HepG2 (cell line): ENCODE measurements at regions not wholly inside any gene's neighbourhood (a gene's known extent, or its start where the extent isn't known, plus 50 kb on each side); places are given as distances from the start of the nearest gene placed in this dataset.

Source experiments
- ATAC-seq: fragments of 200-7000 bp; cut with Tn5 transposase; 3 replicates; pipeline ENCODE4 v1.9.1; 2020; ENCODE audit warnings: mild to moderate bottlenecking, moderate library complexity
- BruUV-seq: library from RNA; stranded (reverse); fragments of 400-500 nt; replicated peaks from 2 replicates; lab custom pipeline; 2021; lab: Mats Ljungman, UMichigan
- CTCF ChIA-PET: fragments of 300-600 bp; formaldehyde crosslinking; extraction: SDS; loops from one replicate; lab custom pipeline; 2021; ENCODE audit warnings: low total read pairs, inconsistent platforms, low intra/inter-chr PET ratio; lab: Yijun Ruan, JAX
- POLR2A ChIA-PET: fragments of 350-600 bp; sonication (Branson Sonifier 250); formaldehyde crosslinking; loops from one replicate; lab custom pipeline; 2020; ENCODE audit warnings: antibody characterized with exemption, inconsistent platforms; lab: Yijun Ruan, JAX
- DNase-seq: peaks from one replicate; pipeline ENCODE4 v3.0.0-alpha.2; 2015; ENCODE audit warnings: low spot score
- FAIRE-seq: peaks from 3 replicates; lab custom pipeline; 2011; peaks lifted over from hg19 to GRCh38; lab: Jason Lieb, UNC
- H2AFZ ChIP-seq: one replicate; pipeline ENCODE4 v1.6.1; 2011; ENCODE audit warnings: low read length, inconsistent platforms
- H3K27ac ChIP-seq: fragments of 300-600 bp; 3 replicates; pipeline ENCODE4 v1.8.0; 2011; ENCODE audit warnings: mixed run types, mild to moderate bottlenecking, mixed read lengths, low read length, inconsistent platforms; ENCODE audit not compliant: insufficient read depth; ENCODE audit errors: extremely low read length
- H3K27me3 ChIP-seq, 2 experiments: fragments of 200-600 bp in 1 of 2; 2 replicates in 1 of 2; 3 replicates in 1 of 2; pipeline versions ENCODE4 v1.6.0 to v1.8.0; 2011; ENCODE audit warnings: low read length in 2 of 2, mild to moderate bottlenecking in 2 of 2, moderate library complexity in 2 of 2, inconsistent platforms in 1 of 2; ENCODE audit not compliant: insufficient read depth in 2 of 2, control insufficient read depth in 1 of 2
- H3K36me3 ChIP-seq, 2 experiments: fragments of 200-600 bp in 1 of 2; replicated peaks in 1 of 2; 2 replicates in 1 of 2; 3 replicates in 1 of 2; pipeline versions ENCODE4 v1.5.1 to v1.8.0; 2011; ENCODE audit warnings: low read length in 2 of 2, inconsistent platforms in 1 of 2; ENCODE audit not compliant: insufficient read depth in 2 of 2, control insufficient read depth in 1 of 2
- H3K4me1 ChIP-seq: 2 replicates; pipeline ENCODE4 v1.5.1; 2012; ENCODE audit warnings: low read length, inconsistent platforms; ENCODE audit not compliant: insufficient read depth
- H3K4me2 ChIP-seq: 2 replicates; pipeline ENCODE4 v1.6.0; 2011; ENCODE audit warnings: low read depth, low read length, inconsistent platforms
- H3K4me3 ChIP-seq, 3 experiments: fragments of 200-600 bp in 1 of 3; sonication (generic), shearing (Covaris generic) in 1 of 3; replicated peaks in 1 of 3; 2 replicates each; pipeline ENCODE4 v1.5.1; 2011 to 2016; ENCODE audit warnings: low read length in 3 of 3, inconsistent platforms in 2 of 3, low read depth in 2 of 3, mild to moderate bottlenecking in 2 of 3, control low read depth in 1 of 3, mixed read lengths in 1 of 3; ENCODE audit not compliant: insufficient read depth in 1 of 3
- H3K79me2 ChIP-seq: one replicate; pipeline ENCODE4 v1.6.1; 2011; ENCODE audit warnings: low read length, inconsistent platforms; ENCODE audit not compliant: insufficient read depth
- H3K9ac ChIP-seq: 2 replicates; pipeline ENCODE4 v1.6.0; 2011; ENCODE audit warnings: mild to moderate bottlenecking, low read depth, low read length, inconsistent platforms; ENCODE audit not compliant: insufficient read depth
- H3K9me3 ChIP-seq: 2 replicates; pipeline ENCODE4 v1.5.1; 2012; ENCODE audit warnings: mild to moderate bottlenecking, low read length
- H4K20me1 ChIP-seq: 2 replicates; pipeline ENCODE4 v1.6.0; 2011; ENCODE audit warnings: inconsistent platforms, mild to moderate bottlenecking, low read length, moderate library complexity; ENCODE audit not compliant: insufficient read depth
- WGBS: methylation state at CpG from one replicate; pipeline ENCODE4 v1.1.6; 2017; ENCODE audit warnings: low lambda C conversion rate; 5-methylcytosine and 5-hydroxymethylcytosine counted together
- in situ Hi-C: cut with HindIII; loops from 2 replicates; pipeline ENCODE4 v1.10.0; 2017; ENCODE audit warnings: low pct_unique_long_range_greater_than_20kb; ENCODE audit not compliant: extremely low pct_ligation_motif_present
- intact Hi-C: fragments of 100-400 bp; cut with micrococcal nuclease; formaldehyde crosslinking; loops from one replicate; pipeline ENCODE4 v1.10.0; 2022; ENCODE audit not compliant: unreplicated experiment
- TF ChIP-seq, protein P1 (sequence below), 2 experiments: fragments of 450-650 bp in 1 of 2; sonication (generic) in 1 of 2; formaldehyde crosslinking in 1 of 2; IDR thresholded peaks; 2 replicates each; pipeline versions ENCODE4 v1.6.1 to v1.8.0; 2016 to 2022; ENCODE audit warnings: antibody characterized with exemption in 1 of 2, mild to moderate bottlenecking in 1 of 2, missing genetic modification reagents in 1 of 2
- TF ChIP-seq, protein P2 (sequence below): conservative IDR thresholded peaks from 2 replicates; pipeline ENCODE4 v1.6.1; 2018; ENCODE audit warnings: missing genetic modification reagents
- TF ChIP-seq, protein P3 (sequence below): sonication (generic); formaldehyde crosslinking; IDR thresholded peaks from 2 replicates; pipeline ENCODE4 v1.5.0; 2020; ENCODE audit warnings: missing genetic modification reagents

DNA sequence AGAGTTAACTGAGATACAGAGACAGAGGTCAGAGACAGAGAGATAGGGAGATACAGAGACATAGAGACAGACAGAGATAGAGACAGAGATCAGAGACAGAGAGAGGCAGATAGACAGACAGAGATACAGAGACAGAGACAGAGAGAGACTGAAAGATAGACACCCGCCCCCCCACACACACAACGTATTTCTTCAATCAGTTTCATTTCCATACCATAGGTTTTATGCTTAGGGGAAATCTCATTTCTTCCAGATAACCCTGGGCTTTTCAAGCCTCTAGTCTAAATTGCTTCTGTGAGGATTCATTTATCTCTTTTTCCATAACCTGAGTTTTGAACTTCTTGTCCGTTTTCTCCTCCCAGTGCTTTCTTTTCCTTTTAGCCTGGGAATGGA, 94.6 kb downstream of the CD8B2 start:
- no TSS peak for BruUV-seq
- 42% methylated on average over 3 of the region's 3 CpGs for WGBS
- POLR2A ChIA-PET, result interaction anchor here (0.7 kb wide), 1 partner anchor 38 kb away, joined by 3 read pairs; no protein-coding TSS in a partner anchor
- Histone ChIP-seq H4K20me1 (no peaks in the 10 kb centered on the region), H3K9me3 (no peaks in the 10 kb centered on the region), H3K4me1 (peaks cover 17% of the 10 kb centered on the region), H2AFZ (no peak overlapping the region), H3K36me3 (no peaks in the 10 kb centered on the region), H3K4me3 (peak overlapping the region in 1 of 3 experiments; percentile 47; a peak in 1 of 6 replicates), H3K4me2 (peak overlapping the region; percentile 78), H3K9ac (no peak overlapping the region), H3K27ac (no peak overlapping the region), H3K79me2 (no peaks in the 10 kb centered on the region), H3K27me3 (peaks cover 0 to 33% of the 10 kb centered on the region in 2 experiments; a peak in 2 of 5 replicates)
- in situ Hi-C loops, result no loop called here
- DNase-seq, result no peak
- TF ChIP-seq, protein P1, sequence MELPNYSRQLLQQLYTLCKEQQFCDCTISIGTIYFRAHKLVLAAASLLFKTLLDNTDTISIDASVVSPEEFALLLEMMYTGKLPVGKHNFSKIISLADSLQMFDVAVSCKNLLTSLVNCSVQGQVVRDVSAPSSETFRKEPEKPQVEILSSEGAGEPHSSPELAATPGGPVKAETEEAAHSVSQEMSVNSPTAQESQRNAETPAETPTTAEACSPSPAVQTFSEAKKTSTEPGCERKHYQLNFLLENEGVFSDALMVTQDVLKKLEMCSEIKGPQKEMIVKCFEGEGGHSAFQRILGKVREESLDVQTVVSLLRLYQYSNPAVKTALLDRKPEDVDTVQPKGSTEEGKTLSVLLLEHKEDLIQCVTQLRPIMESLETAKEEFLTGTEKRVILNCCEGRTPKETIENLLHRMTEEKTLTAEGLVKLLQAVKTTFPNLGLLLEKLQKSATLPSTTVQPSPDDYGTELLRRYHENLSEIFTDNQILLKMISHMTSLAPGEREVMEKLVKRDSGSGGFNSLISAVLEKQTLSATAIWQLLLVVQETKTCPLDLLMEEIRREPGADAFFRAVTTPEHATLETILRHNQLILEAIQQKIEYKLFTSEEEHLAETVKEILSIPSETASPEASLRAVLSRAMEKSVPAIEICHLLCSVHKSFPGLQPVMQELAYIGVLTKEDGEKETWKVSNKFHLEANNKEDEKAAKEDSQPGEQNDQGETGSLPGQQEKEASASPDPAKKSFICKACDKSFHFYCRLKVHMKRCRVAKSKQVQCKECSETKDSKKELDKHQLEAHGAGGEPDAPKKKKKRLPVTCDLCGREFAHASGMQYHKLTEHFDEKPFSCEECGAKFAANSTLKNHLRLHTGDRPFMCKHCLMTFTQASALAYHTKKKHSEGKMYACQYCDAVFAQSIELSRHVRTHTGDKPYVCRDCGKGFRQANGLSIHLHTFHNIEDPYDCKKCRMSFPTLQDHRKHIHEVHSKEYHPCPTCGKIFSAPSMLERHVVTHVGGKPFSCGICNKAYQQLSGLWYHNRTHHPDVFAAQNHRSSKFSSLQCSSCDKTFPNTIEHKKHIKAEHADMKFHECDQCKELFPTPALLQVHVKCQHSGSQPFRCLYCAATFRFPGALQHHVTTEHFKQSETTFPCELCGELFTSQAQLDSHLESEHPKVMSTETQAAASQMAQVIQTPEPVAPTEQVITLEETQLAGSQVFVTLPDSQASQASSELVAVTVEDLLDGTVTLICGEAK (IDR thresholded peaks at IDR 0.05), result 0 out of 2 replicates have a peak, but pooled peaks have one; percentile 6
- TF ChIP-seq, protein P1 (CRISPR knock-in tag; IDR thresholded peaks at IDR 0.05), result no peak
- TF ChIP-seq, protein P2, sequence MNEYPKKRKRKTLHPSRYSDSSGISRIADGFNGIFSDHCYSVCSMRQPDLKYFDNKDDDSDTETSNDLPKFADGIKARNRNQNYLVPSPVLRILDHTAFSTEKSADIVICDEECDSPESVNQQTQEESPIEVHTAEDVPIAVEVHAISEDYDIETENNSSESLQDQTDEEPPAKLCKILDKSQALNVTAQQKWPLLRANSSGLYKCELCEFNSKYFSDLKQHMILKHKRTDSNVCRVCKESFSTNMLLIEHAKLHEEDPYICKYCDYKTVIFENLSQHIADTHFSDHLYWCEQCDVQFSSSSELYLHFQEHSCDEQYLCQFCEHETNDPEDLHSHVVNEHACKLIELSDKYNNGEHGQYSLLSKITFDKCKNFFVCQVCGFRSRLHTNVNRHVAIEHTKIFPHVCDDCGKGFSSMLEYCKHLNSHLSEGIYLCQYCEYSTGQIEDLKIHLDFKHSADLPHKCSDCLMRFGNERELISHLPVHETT (CRISPR knock-in tag), result no peak
- TF ChIP-seq, protein P3, sequence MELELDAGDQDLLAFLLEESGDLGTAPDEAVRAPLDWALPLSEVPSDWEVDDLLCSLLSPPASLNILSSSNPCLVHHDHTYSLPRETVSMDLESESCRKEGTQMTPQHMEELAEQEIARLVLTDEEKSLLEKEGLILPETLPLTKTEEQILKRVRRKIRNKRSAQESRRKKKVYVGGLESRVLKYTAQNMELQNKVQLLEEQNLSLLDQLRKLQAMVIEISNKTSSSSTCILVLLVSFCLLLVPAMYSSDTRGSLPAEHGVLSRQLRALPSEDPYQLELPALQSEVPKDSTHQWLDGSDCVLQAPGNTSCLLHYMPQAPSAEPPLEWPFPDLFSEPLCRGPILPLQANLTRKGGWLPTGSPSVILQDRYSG, result no peak
- intact Hi-C loops, result loop anchor here (1.0 to 5.0 kb wide), 3 partner anchors 18 to 474 kb away; no protein-coding TSS in a partner anchor
- no peak for ATAC-seq
- no peak for FAIRE-seq
- CTCF ChIA-PET, result interaction anchor here (1.2 kb wide), 1 partner anchor 40 kb away, joined by 3 read pairs; no protein-coding TSS in a partner anchor
